HCEC 1CT (cell line): ENCODE measurements at regions not wholly inside any gene's neighbourhood (a gene's known extent, or its start where the extent isn't known, plus 50 kb on each side); places are given as distances from the start of the nearest gene placed in this dataset.
"Not testable (repeated sequence)": the region's sequence is repeated elsewhere in the genome, so short reads cannot be mapped to it uniquely, and the experiment has no call there.

Source experiments
- DNase-seq: peaks from one replicate; pipeline ENCODE4 v3.0.0-alpha.2; 2017

DNA sequence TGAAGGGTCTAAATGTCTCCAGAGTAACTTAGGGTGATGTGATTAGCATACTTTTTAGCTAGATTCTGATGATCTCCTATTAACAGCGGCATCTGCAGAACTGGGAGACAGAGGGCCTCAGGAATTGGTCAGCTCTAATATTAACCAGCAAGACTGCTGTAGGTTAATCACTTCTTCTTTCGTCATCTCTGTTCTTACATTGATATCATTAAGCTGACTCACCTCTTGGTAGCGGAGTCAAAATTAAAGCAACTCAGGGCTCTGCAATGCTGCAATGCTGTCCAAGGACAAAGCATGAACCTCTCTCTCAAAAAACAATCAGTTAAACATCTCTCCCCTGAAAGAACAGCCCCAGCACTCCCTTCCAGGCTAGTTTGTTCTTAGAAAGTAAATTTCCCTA, 57.5 kb upstream of the TRA2B start:
- peak; percentile 90 for DNase-seq

DNA sequence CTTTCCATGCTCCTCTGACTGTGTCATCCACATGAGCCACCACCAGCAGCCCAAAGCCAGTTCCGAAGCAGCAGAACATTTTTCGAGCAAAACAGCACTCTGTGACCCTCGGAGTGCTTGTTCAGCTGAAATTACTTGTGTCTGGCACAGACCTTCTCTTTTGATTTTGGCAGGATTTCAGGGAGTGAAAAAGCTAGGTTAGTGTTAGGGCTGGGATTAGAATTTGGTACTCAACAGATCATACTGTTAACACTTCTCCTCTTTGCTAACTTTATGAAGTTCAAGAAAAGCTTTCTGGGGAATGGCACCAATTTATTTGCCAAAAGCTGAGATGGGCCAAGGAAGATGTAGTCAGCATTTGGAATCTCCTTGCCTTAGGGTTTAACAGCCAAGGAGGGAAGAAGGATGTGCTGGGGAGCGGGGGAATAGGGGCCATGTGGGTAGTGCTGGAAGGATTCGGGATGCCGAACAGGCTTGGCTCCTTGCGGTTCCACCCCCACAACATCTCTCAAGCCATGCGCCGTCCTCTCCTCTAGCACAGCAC, 55.1 kb upstream of the TRA2B start:
- DNase-seq = peak; percentile 36

DNA sequence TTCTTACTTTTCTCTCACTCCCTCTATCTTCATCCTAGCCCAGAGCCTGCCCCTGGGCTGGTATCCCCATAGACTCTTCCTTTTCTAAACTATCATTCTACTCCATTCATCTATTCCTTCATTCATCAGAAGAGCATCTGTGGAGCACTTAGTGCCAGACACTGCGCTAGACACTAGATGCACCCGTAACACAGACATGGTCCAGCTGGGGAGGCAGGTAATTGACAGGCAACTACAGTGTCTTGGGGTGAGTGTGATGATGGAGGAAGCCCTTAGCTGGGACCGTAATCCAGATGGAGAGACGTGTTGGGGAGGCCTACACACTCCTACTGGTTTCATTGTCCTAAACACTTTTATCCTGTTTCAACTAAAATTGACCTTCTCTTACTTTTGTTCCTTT, 53.2 kb upstream of the TRA2B start:
- DNase-seq = not testable (repeated sequence)

DNA sequence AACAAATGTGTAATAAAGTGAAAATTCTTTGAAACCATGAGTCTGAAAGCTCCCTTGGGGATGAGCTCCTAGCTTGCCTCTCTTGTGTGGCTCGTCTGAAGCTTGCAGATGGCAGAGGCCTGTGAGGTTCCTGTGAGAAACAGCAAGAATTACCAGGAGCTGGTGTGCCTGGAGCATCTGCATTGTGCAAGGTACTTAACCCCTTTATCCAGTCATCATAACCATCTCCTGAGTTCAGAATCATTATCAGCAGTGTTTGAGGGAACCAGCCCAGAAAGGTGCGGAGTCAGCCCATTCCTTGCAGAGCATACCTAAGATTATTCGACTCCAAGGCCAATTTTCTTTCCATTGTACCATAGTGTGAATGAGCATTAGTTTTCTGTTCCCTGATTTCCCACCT, 51.7 kb upstream of the TRA2B start:
- DNase-seq = no peak

DNA sequence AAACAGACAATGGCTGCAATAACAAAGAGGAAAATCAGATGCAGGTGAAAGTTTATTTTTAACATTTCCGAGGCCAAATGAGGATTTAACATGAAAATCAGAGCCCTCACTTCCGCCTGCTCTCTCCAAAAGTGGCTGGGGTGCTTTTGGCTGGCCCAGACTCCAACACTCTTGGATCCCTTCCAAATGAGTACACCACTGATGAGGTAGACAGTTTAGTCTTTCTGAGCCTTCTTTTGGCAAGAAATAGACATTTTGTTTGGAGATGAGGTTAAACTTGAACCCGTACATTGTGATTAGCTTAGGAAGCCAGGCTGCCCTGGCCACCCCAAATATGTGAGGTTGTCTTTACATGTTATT, 51.0 kb upstream of the TRA2B start:
- no peak for DNase-seq

DNA sequence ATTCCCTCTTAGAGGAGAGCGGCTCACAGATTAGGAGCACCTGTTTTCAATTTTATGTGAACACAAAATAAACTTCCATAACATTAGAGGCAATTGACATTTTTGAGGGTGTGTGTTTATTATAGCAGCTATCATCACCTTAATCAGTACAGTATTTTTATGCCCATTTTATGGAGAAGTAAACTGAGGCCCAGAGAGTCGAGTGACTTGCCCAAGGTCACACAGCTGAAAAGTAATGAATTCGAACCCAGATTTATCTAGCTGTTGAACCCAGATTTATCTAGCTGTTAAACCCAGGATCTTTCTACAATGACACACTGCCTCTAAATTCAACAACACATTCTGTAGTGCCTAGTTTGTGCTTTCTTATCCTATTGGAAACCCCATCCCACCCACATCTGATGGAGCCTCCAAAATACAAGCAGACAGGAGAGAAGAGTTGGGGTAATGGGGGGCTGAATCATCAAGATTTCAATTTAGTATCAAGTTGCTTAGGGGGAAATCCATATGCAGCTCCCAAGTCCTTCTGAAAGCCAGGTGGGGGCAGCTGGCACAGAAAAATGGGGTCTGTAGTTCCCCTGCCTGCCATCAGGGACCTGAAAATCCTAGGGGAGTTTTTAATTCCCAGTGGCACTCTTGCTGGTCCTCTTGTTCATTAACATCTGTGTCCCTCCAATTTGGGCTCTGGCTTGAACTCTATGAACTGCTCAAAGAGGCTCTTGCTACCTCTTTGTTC, 50.4 kb upstream of the TRA2B start:
- DNase-seq = no peak
